Keratinocyte (primary cell): ENCODE measurements at regions not wholly inside any gene's neighbourhood (a gene's known extent, or its start where the extent isn't known, plus 50 kb on each side); places are given as distances from the start of the nearest gene placed in this dataset.
A peak's percentile ranks its signal among the peaks of the same experiment; 100 is the strongest.
"Not testable (repeated sequence)": the region's sequence is repeated elsewhere in the genome, so short reads cannot be mapped to it uniquely, and the experiment has no call there.

Source experiments
- DNase-seq: peaks from one replicate; pipeline ENCODE4 v3.0.0-alpha.2; 2011; ENCODE audit warnings: low read depth, missing footprints, low spot score
- FAIRE-seq: peaks from 2 replicates; lab custom pipeline; 2011; peaks lifted over from hg19 to GRCh38; lab: Jason Lieb, UNC
- H2AFZ ChIP-seq: 2 replicates; pipeline ENCODE4 v1.6.0; 2012; ENCODE audit warnings: low read length, control low read depth, inconsistent platforms; ENCODE audit not compliant: control insufficient read depth
- H3K27ac ChIP-seq: 2 replicates; pipeline ENCODE4 v1.5.1; 2011; ENCODE audit warnings: low read length; ENCODE audit not compliant: control insufficient read depth, insufficient read depth
- H3K27me3 ChIP-seq: 3 replicates; pipeline ENCODE4 v1.6.0; 2011; ENCODE audit warnings: low read length; ENCODE audit not compliant: control insufficient read depth, insufficient read depth; ENCODE audit errors: extremely low read depth
- H3K36me3 ChIP-seq, 2 experiments: 2 replicates in 1 of 2; 3 replicates in 1 of 2; pipeline ENCODE4 v1.5.1; 2011; ENCODE audit warnings: low read length in 2 of 2, mild to moderate bottlenecking in 1 of 2; ENCODE audit not compliant: control insufficient read depth in 2 of 2, insufficient read depth in 2 of 2; ENCODE audit errors: extremely low read depth in 1 of 2
- H3K4me1 ChIP-seq: 3 replicates; pipeline ENCODE4 v1.5.1; 2011; ENCODE audit warnings: low read length; ENCODE audit not compliant: control insufficient read depth, insufficient read depth; ENCODE audit errors: extremely low read depth
- H3K4me2 ChIP-seq: 3 replicates; pipeline ENCODE4 v1.6.0; 2011; ENCODE audit warnings: low read depth, low read length; ENCODE audit not compliant: control insufficient read depth, insufficient read depth; ENCODE audit errors: extremely low read depth
- H3K4me3 ChIP-seq, 3 experiments: fragments of 200-600 bp in 1 of 3; sonication (generic) in 1 of 3; 2 replicates in 2 of 3; 3 replicates in 1 of 3; pipeline ENCODE4 v1.5.1; 2011 to 2016; ENCODE audit warnings: low read length in 3 of 3, mild to moderate bottlenecking in 3 of 3, control low read depth in 2 of 3, inconsistent platforms in 1 of 3, low read depth in 1 of 3, mixed read lengths in 1 of 3, mixed run types in 1 of 3, moderate library complexity in 1 of 3; ENCODE audit not compliant: control insufficient read depth in 2 of 3, insufficient read depth in 2 of 3; ENCODE audit errors: extremely low read depth in 1 of 3
- H3K79me2 ChIP-seq: 2 replicates; pipeline ENCODE4 v1.6.0; 2012; ENCODE audit warnings: low read length; ENCODE audit not compliant: control insufficient read depth, insufficient read depth
- H3K9ac ChIP-seq: 3 replicates; pipeline ENCODE4 v1.6.0; 2011; ENCODE audit warnings: low read length; ENCODE audit not compliant: control insufficient read depth, insufficient read depth; ENCODE audit errors: extremely low read depth
- H3K9me1 ChIP-seq: 3 replicates; pipeline ENCODE4 v1.6.0; 2011; ENCODE audit warnings: low read length; ENCODE audit not compliant: control insufficient read depth, insufficient read depth; ENCODE audit errors: extremely low read depth
- H3K9me3 ChIP-seq: 2 replicates; pipeline ENCODE4 v1.5.1; 2012; ENCODE audit warnings: low read depth, low read length; ENCODE audit not compliant: control insufficient read depth
- H4K20me1 ChIP-seq: 3 replicates; pipeline ENCODE4 v1.6.0; 2011; ENCODE audit warnings: low read length; ENCODE audit not compliant: control insufficient read depth, insufficient read depth; ENCODE audit errors: extremely low read depth
- CTCF ChIP-seq, 3 experiments: IDR thresholded peaks in 1 of 3; conservative IDR thresholded peaks in 1 of 3; optimal IDR thresholded peaks in 1 of 3; 2 replicates in 2 of 3; 3 replicates in 1 of 3; pipeline versions ENCODE3 to v1.5.1; 2011; ENCODE audit warnings: low read length in 3 of 3, mild to moderate bottlenecking in 3 of 3, moderate library complexity in 2 of 3, control low read depth in 1 of 3, inconsistent platforms in 1 of 3; ENCODE audit not compliant: insufficient read depth in 2 of 3; ENCODE audit errors: extremely low read depth in 1 of 3
- EZH2 ChIP-seq: IDR thresholded peaks from one replicate; pipeline ENCODE4 v1.6.1; 2012; ENCODE audit warnings: inconsistent platforms, mild to moderate bottlenecking, low read length, moderate library complexity
- dilution Hi-C: fragments of 300-500 bp; cut with MboI; formaldehyde crosslinking; loops from one replicate; pipeline ENCODE4 v1.7.0; 2020; ENCODE audit warnings: low sequenced_read_pairs; ENCODE audit not compliant: extremely low pct_ligation_motif_present

- Histone ChIP-seq H3K9me1 (no peaks in the 10 kb centered on the region), H4K20me1 (no peaks in the 10 kb centered on the region), H3K36me3 (no peaks in the 10 kb centered on the region), H3K27ac (no peak overlapping the region), H3K27me3 (no peaks in the 10 kb centered on the region), H3K9ac (no peak overlapping the region), H3K4me2 (peak overlapping the region; percentile 67), H2AFZ (peak overlapping the region; percentile 37), H3K4me3 (peak overlapping the region in 1 of 3 experiments; percentile 20), H3K79me2 (no peaks in the 10 kb centered on the region), H3K4me1 (no peaks in the 10 kb centered on the region), H3K9me3 (no peaks in the 10 kb centered on the region)
- dilution Hi-C loops = no loop called here
- DNase-seq (no peak), FAIRE-seq (no peak)
- TF ChIP-seq CTCF (optimal IDR thresholded peaks at IDR 0.05 in 1 of 3, IDR thresholded peaks at IDR 0.05 in 1 of 3, conservative IDR thresholded peaks at IDR 0.05 in 1 of 3; ENCODE audit: extremely low read depth in 1 of 3, insufficient read depth in 2 of 3, low read length in 3 of 3) (no peak), EZH2 (no peak)
Measured at GRCh38 chrX:65821721-65822496, 154.5 kb downstream of the MSN start.

GRCh38 chrX:65819983-65820382 lies 152.5 kb downstream of the MSN start:
- H3K36me3 ChIP-seq, H3K9me1 ChIP-seq, H3K9ac ChIP-seq, H3K4me2 ChIP-seq, H4K20me1 ChIP-seq, FAIRE-seq, dilution Hi-C loops, H3K79me2 ChIP-seq, H3K9me3 ChIP-seq, H3K27me3 ChIP-seq, H3K4me3 ChIP-seq, H3K27ac ChIP-seq, H3K4me1 ChIP-seq, H2AFZ ChIP-seq, DNase-seq: not testable (repeated sequence)

GRCh38 chrX:65813245-65813644 lies 145.8 kb downstream of the MSN start:
- no peaks in the 10 kb centered on the region for H3K27me3 ChIP-seq
- H3K27ac ChIP-seq = no peak overlapping the region
- no peaks in the 10 kb centered on the region for H3K9me3 ChIP-seq
- no peaks in the 10 kb centered on the region for H4K20me1 ChIP-seq
- H3K9me1 ChIP-seq = no peaks in the 10 kb centered on the region
- H3K4me1 ChIP-seq = no peaks in the 10 kb centered on the region
- no peak overlapping the region for H2AFZ ChIP-seq
- H3K79me2 ChIP-seq = no peaks in the 10 kb centered on the region
- no peak overlapping the region for H3K4me3 ChIP-seq
- DNase-seq (no peak), FAIRE-seq (no peak)
- no peak overlapping the region for H3K9ac ChIP-seq
- TF ChIP-seq EZH2 = no peak
- TF ChIP-seq CTCF (optimal IDR thresholded peaks at IDR 0.05 in 1 of 3, IDR thresholded peaks at IDR 0.05 in 1 of 3, conservative IDR thresholded peaks at IDR 0.05 in 1 of 3; ENCODE audit: extremely low read depth in 1 of 3, insufficient read depth in 2 of 3, low read length in 3 of 3) = no peak
- H3K36me3 ChIP-seq = no peaks in the 10 kb centered on the region
- no peak overlapping the region for H3K4me2 ChIP-seq
- dilution Hi-C loops = no loop called here
